Kidney (tissue), 13 donors: ENCODE measurements at regions not wholly inside any gene's neighbourhood (a gene's known extent, or its start where the extent isn't known, plus 50 kb on each side); places are given as distances from the start of the nearest gene placed in this dataset.

Source experiments
- DNase-seq, 5 donors: peaks; one replicate each; pipeline ENCODE4 v3.0.0-alpha.2; 2013 to 2020
- FAIRE-seq: peaks from 2 replicates; lab custom pipeline; 2012; peaks lifted over from hg19 to GRCh38; lab: Jason Lieb, UNC
- H3K27ac ChIP-seq, 2 donors: one replicate each; pipeline ENCODE4 v1.7.0; 2013; ENCODE audit warnings: low read depth in 2 of 2, low read length in 2 of 2, inconsistent platforms in 1 of 2
- H3K27me3 ChIP-seq: one replicate; pipeline ENCODE4 v1.7.1; 2013; ENCODE audit warnings: low read length, inconsistent platforms; ENCODE audit not compliant: control insufficient read depth, insufficient read depth
- H3K36me3 ChIP-seq, 3 donors: one replicate each; pipeline versions ENCODE4 v1.7.0 to v1.7.1; 2013; ENCODE audit warnings: low read length in 3 of 3, control low read depth in 1 of 3, inconsistent platforms in 1 of 3; ENCODE audit not compliant: insufficient read depth in 3 of 3, control insufficient read depth in 2 of 3
- H3K4me1 ChIP-seq, 3 donors: one replicate each; pipeline versions ENCODE4 v1.7.0 to v1.7.1; 2013; ENCODE audit warnings: low read length in 3 of 3, inconsistent platforms in 1 of 3, low read depth in 1 of 3; ENCODE audit not compliant: control insufficient read depth in 2 of 3, insufficient read depth in 2 of 3
- H3K4me3 ChIP-seq, 3 donors: one replicate each; pipeline versions ENCODE4 v1.7.0 to v1.8.1; 2013; ENCODE audit warnings: low read length in 3 of 3, control low read depth in 1 of 3, inconsistent platforms in 1 of 3
- H3K9ac ChIP-seq, 3 donors: one replicate each; pipeline versions ENCODE4 v1.7.0 to v1.7.1; 2013; ENCODE audit warnings: low read length in 3 of 3, control low read depth in 1 of 3, inconsistent platforms in 1 of 3
- H3K9me3 ChIP-seq, 3 donors: one replicate each; pipeline versions ENCODE4 v1.7.0 to v1.7.1; 2013; ENCODE audit warnings: low read length in 3 of 3, control low read depth in 1 of 3, inconsistent platforms in 1 of 3; ENCODE audit not compliant: control insufficient read depth in 2 of 3, insufficient read depth in 1 of 3
- intact Hi-C: fragments of 100-400 bp; cut with DNase I; formaldehyde crosslinking; loops from one replicate; pipeline ENCODE4 v1.11.1; 2022
- TF ChIP-seq, protein P1 (sequence below): IDR thresholded peaks from 3 replicates; pipeline ENCODE4 v1.5.1; 2012; ENCODE audit warnings: mild to moderate bottlenecking, moderate library complexity, borderline replicate concordance; ENCODE audit not compliant: insufficient read depth; ENCODE audit errors: extremely low read depth
- donor health status: control.
- donor health status: control.
- donor health status: control.
- donor health status: control.
- donor health status: control.
- donor health status: DM: yes; HTN: yes; CAD: no.
- donor health status: Normal renal cell carcinoma (clear cell type).

DNA sequence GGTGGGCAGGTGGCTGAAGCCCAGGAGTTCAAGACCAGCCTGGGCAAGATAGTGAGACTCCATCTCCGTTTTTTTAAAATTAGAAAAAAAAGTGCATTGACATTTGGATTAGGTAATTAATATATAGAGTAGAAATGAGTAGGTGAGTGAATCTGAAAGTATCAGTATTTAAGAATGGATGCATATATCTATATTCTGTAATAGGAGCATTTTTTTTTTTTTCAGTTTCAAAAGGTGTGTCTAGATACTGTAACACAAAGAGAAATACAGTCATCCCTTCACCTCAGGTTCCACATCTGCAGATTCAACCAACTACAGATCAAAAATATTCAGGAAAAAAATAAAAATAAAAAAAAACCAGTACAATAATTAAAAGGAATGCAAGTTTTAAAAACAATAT is 50.8 kb downstream of the RBM27 start:
- intact Hi-C loops = no loop called here
- DNase-seq = no peak

DNA sequence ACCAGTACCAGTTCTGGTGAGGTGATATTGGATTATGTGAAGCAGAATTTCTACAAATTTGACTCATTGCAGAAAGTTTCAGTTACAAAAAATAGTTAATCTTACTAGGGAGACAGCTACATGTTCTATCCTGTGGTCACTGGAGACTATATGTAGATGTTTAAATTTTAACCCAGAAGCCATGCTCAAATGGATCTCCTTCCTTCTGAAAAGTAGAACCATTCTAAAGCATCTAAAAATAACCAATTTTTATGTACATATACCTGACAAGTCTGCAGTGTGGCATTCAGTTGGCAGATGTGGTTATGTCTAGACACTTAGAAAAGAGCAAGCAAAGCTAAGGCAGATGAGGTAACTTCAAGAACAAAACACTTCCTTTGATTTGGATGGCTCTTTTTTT is 65.5 kb upstream of the POU4F3 start:
- peaks cover 3 to 30% (median 23%) of the 10 kb centered on the region in 3 donors for H3K36me3 ChIP-seq
- no peak overlapping the region for H3K9ac ChIP-seq
- H3K9me3 ChIP-seq = no peaks in the 10 kb centered on the region
- intact Hi-C loops = no loop called here
- TF ChIP-seq, protein P1, sequence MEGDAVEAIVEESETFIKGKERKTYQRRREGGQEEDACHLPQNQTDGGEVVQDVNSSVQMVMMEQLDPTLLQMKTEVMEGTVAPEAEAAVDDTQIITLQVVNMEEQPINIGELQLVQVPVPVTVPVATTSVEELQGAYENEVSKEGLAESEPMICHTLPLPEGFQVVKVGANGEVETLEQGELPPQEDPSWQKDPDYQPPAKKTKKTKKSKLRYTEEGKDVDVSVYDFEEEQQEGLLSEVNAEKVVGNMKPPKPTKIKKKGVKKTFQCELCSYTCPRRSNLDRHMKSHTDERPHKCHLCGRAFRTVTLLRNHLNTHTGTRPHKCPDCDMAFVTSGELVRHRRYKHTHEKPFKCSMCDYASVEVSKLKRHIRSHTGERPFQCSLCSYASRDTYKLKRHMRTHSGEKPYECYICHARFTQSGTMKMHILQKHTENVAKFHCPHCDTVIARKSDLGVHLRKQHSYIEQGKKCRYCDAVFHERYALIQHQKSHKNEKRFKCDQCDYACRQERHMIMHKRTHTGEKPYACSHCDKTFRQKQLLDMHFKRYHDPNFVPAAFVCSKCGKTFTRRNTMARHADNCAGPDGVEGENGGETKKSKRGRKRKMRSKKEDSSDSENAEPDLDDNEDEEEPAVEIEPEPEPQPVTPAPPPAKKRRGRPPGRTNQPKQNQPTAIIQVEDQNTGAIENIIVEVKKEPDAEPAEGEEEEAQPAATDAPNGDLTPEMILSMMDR = no peak
- no peaks in the 10 kb centered on the region for H3K27me3 ChIP-seq
- no peak overlapping the region for H3K27ac ChIP-seq
- DNase-seq (no peak), FAIRE-seq (no peak)
- H3K4me1 ChIP-seq = no peaks in the 10 kb centered on the region
- H3K4me3 ChIP-seq = no peak overlapping the region

More for the DNA sequence above, 50.8 kb downstream of the RBM27 start:
- no peaks in the 10 kb centered on the region for H3K27me3 ChIP-seq
- TF ChIP-seq, protein P1 = no peak
- no peaks in the 10 kb centered on the region for H3K9me3 ChIP-seq
- FAIRE-seq = peak; percentile 29
- H3K27ac ChIP-seq = no peak overlapping the region
- no peaks in the 10 kb centered on the region for H3K4me1 ChIP-seq
- peaks cover 0 to 23% (median 4%) of the 10 kb centered on the region in 3 donors for H3K36me3 ChIP-seq
- no peak overlapping the region for H3K4me3 ChIP-seq
- no peak overlapping the region for H3K9ac ChIP-seq

DNA sequence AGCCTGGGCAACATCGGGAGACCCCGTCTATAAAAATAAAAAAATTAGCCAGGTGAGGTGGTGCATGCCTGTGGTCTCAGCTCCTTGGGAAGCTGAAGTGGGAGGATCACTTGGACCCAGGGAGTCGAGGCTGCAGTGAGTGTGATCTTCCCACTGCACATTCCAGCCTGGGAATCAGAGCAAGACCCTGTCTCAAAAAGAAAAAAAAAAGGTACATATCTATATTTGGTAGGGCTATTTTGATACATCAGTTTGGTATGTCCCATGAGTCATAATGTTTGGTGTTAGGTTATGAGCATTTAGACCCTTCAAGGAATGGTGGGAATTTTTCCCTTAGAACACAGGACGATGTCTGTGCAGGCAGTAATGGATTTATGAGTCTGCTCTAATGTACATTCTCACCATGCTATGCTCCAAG is 55.3 kb upstream of the POU4F3 start:
- H3K36me3 ChIP-seq = peaks cover 0 to 21% (median 0%) of the 10 kb centered on the region in 3 donors
- TF ChIP-seq, protein P1 = no peak
- no peak overlapping the region for H3K9ac ChIP-seq
- no peaks in the 10 kb centered on the region for H3K4me1 ChIP-seq
- no peaks in the 10 kb centered on the region for H3K9me3 ChIP-seq
- H3K27ac ChIP-seq = no peak overlapping the region
- intact Hi-C loops = no loop called here
- no peak overlapping the region for H3K4me3 ChIP-seq
- DNase-seq = no peak
- no peak for FAIRE-seq
- no peaks in the 10 kb centered on the region for H3K27me3 ChIP-seq

DNA sequence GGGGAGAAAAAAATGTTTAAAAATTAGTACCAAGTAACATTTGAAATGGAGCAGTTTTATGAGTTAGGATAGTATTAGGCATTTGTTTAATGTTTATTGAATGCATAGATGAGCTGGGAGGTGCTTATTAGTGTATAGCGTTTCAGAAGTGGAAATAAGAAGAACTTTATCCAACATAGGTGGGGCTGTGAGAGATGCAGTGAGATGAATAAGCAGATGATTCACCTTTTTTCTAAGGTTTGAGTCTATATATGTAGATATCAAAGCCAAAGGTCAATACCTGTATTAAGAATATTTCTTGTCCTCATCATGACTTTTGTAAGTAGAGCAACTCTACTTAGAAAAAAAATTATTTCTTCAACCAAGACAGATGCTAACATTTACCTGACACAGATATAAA is 54.6 kb upstream of the POU4F3 start:
- intact Hi-C loops = no loop called here
- H3K9me3 ChIP-seq = no peaks in the 10 kb centered on the region
- no peaks in the 10 kb centered on the region for H3K27me3 ChIP-seq
- H3K27ac ChIP-seq = no peak overlapping the region
- no peak for DNase-seq
- peaks cover 0 to 21% (median 0%) of the 10 kb centered on the region in 3 donors for H3K36me3 ChIP-seq
- H3K9ac ChIP-seq = no peak overlapping the region
- TF ChIP-seq, protein P1 = no peak
- no peaks in the 10 kb centered on the region for H3K4me1 ChIP-seq
- H3K4me3 ChIP-seq = no peak overlapping the region
- no peak for FAIRE-seq
